ENCODE measurements at regions not wholly inside any gene's neighbourhood (a gene's known extent, or its start where the extent isn't known, plus 50 kb on each side); places are given as distances from the start of the nearest gene placed in this dataset.

DNA sequence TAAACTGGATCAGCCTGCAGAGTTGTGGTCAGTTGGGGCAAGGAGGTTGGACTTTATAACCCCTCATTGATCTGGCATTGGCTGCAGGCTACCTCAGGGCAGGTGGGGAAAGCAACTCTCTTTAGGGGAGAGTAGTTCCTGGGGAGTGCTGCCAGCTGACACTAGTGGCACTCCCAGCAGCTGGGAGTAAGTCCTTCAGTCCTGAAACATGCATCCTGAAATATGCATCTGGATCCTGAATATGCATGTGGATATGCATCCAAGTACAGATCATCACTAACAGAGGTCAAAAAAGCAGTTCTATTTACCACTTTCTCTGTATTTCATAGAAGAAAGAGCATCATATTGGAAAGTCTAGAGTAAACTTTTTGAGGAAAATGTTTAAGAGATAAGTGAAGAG is 350.8 kb downstream of the EPM2A start:
- no peak for DNase-seq (ENCODE audit: low read depth, low spot score)
- TF ChIP-seq EZH2 (IDR thresholded peaks at IDR 0.05) (no peak), POLR2AphosphoS5 (IDR thresholded peaks at IDR 0.05; ENCODE audit: borderline replicate concordance, low read depth, low read length) (no peak), FOXP2 (optimal IDR thresholded peaks at IDR 0.05; ENCODE audit: control extremely low read depth, extremely low read length, insufficient read depth) (no peak)

DNA sequence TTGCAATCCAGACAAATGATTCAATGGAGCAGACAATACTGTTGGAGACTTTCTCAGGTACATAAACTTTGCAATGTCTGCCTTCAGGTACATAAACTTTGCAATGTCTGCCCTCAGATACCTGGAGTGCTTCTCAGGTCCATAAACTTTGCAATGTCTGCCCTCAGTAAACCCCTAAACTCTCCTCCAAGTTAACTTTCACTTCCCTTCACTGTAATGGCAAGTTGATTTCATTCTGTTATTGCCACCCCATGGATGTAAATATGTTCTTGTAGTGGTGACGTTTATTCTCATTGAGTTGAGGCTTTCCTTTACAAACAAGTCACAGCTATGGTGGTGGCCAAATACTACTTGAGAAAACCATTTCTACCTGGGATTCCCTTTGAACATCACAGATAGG is 338.8 kb downstream of the EPM2A start:
- no peaks in the 10 kb centered on the region for H3K9me3 ChIP-seq (ENCODE audit: low read depth, low read length)
- no peaks in the 10 kb centered on the region for H3K36me3 ChIP-seq (ENCODE audit: insufficient read depth, low read length)
- no peak overlapping the region for H3K4me3 ChIP-seq
- no peak for TF ChIP-seq POLR2AphosphoS5 (IDR thresholded peaks at IDR 0.05; ENCODE audit: borderline replicate concordance, low read depth, low read length)
- no peak for TF ChIP-seq FOXP2 (optimal IDR thresholded peaks at IDR 0.05; ENCODE audit: control extremely low read depth, extremely low read length, insufficient read depth)
- TF ChIP-seq EZH2 (IDR thresholded peaks at IDR 0.05): no peak
- H3K27ac ChIP-seq: no peak overlapping the region
- DNase-seq (ENCODE audit: low read depth, low spot score): no peak
- no peak overlapping the region for H3K9ac ChIP-seq (ENCODE audit: insufficient read length)

More for the DNA sequence above, 350.8 kb downstream of the EPM2A start:
- no peak overlapping the region for H3K4me3 ChIP-seq
- no peaks in the 10 kb centered on the region for H3K36me3 ChIP-seq (ENCODE audit: insufficient read depth, low read length)
- no peaks in the 10 kb centered on the region for H3K9me3 ChIP-seq (ENCODE audit: low read depth, low read length)
- no peak overlapping the region for H3K27ac ChIP-seq
- H3K9ac ChIP-seq (ENCODE audit: insufficient read length): no peak overlapping the region

DNA sequence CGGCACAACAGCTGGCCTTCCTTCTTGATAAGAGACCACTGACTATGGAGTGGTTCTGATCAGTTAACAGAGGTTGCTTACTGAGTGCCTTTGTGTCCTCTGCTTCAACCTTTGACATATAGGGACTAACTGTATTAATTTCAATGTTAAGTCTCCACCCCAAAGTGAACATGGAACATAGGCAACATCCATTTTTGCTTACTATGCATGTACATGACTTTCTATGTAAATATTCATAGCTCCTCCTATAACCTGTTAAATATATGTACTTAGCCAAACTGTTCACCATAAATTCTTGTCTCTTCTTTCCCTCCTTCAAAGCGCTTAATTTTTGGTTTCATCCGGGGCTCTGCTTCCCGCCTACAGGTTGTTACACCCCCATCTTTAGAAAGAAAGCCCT is 334.8 kb downstream of the EPM2A start:
- no peaks in the 10 kb centered on the region for H3K9me3 ChIP-seq (ENCODE audit: low read depth, low read length)
- no peak overlapping the region for H3K27ac ChIP-seq
- no peaks in the 10 kb centered on the region for H3K36me3 ChIP-seq (ENCODE audit: insufficient read depth, low read length)
- DNase-seq (ENCODE audit: low read depth, low spot score): no peak
- H3K4me3 ChIP-seq: no peak overlapping the region
- H3K9ac ChIP-seq (ENCODE audit: insufficient read length): no peak overlapping the region
- TF ChIP-seq FOXP2 (optimal IDR thresholded peaks at IDR 0.05; ENCODE audit: control extremely low read depth, extremely low read length, insufficient read depth) (no peak), EZH2 (IDR thresholded peaks at IDR 0.05) (no peak), POLR2AphosphoS5 (IDR thresholded peaks at IDR 0.05; ENCODE audit: borderline replicate concordance, low read depth, low read length) (no peak)

DNA sequence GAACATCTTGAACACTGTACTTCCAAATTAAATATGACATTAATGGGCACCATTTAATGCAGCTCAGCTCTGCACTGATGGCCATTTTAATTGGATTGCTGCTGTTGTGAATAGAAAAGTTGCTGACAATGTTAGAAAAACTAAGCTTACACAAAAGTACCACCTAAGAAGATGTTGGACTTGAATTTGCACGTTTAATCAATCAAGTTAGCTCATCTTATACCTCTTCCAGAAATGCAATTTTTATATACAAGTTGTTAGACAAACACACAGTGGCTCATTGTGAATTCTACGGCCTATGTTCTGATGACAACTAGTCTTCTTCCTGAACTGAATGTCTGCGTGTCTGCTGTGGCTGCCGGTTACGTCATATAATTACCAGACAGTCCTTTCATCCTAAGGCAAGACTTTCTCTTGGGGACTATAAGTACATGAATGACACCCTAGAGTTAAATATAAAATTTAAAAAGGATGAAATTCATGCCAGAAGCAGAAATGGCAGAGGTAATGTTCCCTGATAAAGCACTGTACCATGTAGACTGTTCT is 330.2 kb downstream of the EPM2A start:
- H3K9me3 ChIP-seq (ENCODE audit: low read depth, low read length): no peaks in the 10 kb centered on the region
- H3K27ac ChIP-seq: no peak overlapping the region
- DNase-seq (ENCODE audit: low read depth, low spot score): no peak
- no peak for TF ChIP-seq EZH2 (IDR thresholded peaks at IDR 0.05)
- TF ChIP-seq FOXP2 (optimal IDR thresholded peaks at IDR 0.05; ENCODE audit: control extremely low read depth, extremely low read length, insufficient read depth): no peak
- no peak for TF ChIP-seq POLR2AphosphoS5 (IDR thresholded peaks at IDR 0.05; ENCODE audit: borderline replicate concordance, low read depth, low read length)
- H3K9ac ChIP-seq (ENCODE audit: insufficient read length): no peak overlapping the region
- no peaks in the 10 kb centered on the region for H3K36me3 ChIP-seq (ENCODE audit: insufficient read depth, low read length)
- H3K4me3 ChIP-seq: no peak overlapping the region

DNA sequence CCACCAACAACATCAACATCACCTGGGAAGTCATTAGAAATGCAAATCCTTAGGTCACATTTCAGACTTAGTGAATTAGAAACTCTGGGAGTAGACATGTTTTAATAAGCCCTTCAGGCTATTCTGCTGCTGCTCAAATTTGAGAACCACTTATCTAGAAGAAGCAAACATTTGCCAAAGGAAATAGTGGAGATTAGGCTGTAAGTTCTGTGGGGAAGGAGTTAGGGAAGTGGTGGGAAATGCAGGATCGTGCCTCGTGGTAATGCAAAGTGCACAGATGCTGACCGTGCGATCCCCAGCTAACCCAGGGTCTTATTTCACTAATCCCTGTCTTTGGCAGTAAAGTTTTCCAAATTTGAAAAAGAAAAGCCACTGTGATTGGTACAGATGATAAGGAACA is 328.5 kb downstream of the EPM2A start:
- H3K4me3 ChIP-seq: no peak overlapping the region
- H3K27ac ChIP-seq: no peak overlapping the region
- TF ChIP-seq FOXP2 (optimal IDR thresholded peaks at IDR 0.05; ENCODE audit: control extremely low read depth, extremely low read length, insufficient read depth) (no peak), EZH2 (IDR thresholded peaks at IDR 0.05) (no peak), POLR2AphosphoS5 (IDR thresholded peaks at IDR 0.05; ENCODE audit: borderline replicate concordance, low read depth, low read length) (no peak; the same call in 1 of the 2 replicates)

DNA sequence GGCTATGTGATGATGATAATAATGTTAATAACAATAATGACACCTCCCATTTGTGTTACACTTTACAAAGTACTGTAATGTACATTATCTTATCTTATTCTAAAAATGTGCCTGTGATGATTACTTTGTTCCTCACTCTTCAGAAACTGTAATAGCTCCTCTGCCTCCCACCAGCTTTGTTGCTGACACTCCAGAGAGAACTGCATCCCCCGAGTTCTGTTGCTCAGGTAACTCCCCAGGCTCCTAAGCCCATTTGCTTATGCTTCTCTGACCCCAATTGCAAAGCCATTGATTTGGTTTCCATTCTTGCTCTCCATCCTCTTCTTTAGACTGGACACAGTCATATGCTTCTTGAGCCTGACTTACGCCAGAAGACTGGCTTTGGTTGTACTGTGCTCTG is 319.7 kb downstream of the EPM2A start:
- TF ChIP-seq EZH2 (IDR thresholded peaks at IDR 0.05): no peak
- no peak for TF ChIP-seq FOXP2 (optimal IDR thresholded peaks at IDR 0.05; ENCODE audit: control extremely low read depth, extremely low read length, insufficient read depth)
- TF ChIP-seq POLR2AphosphoS5 (IDR thresholded peaks at IDR 0.05; ENCODE audit: borderline replicate concordance, low read depth, low read length): no peak
- Histone ChIP-seq H3K9ac (ENCODE audit: insufficient read length) (no peak overlapping the region), H3K36me3 (ENCODE audit: insufficient read depth, low read length) (no peaks in the 10 kb centered on the region), H3K4me3 (no peak overlapping the region), H3K9me3 (ENCODE audit: low read depth, low read length) (no peaks in the 10 kb centered on the region), H3K27ac (no peak overlapping the region)
- no peak for DNase-seq (ENCODE audit: low read depth, low spot score)

More for the DNA sequence above, 328.5 kb downstream of the EPM2A start:
- H3K36me3 ChIP-seq (ENCODE audit: insufficient read depth, low read length): no peaks in the 10 kb centered on the region
- no peaks in the 10 kb centered on the region for H3K9me3 ChIP-seq (ENCODE audit: low read depth, low read length)
- no peak overlapping the region for H3K9ac ChIP-seq (ENCODE audit: insufficient read length)
- DNase-seq (ENCODE audit: low read depth, low spot score): peak; percentile 34

DNA sequence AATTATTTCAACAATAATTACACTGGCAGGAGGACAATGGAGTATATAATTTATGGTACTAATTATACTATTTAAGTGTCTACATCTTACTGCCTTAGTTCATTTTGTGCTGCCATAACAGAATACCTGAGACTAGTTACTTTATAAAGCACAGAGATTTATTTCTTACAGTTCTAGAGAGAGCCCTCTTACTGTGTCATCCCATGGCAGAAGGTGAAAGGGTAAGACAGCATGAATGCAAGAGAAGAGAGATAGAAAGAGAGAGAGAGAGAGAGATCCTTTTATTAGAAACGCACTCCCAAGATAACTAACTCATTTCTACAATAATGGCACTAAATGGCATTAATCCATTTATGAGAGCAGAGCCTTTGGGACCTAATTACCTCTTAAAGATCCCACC is 314.7 kb downstream of the EPM2A start:
- H3K27ac ChIP-seq: no peak overlapping the region
- no peaks in the 10 kb centered on the region for H3K36me3 ChIP-seq (ENCODE audit: insufficient read depth, low read length)
- no peak for DNase-seq (ENCODE audit: low read depth, low spot score)
- no peak overlapping the region for H3K4me3 ChIP-seq
- TF ChIP-seq EZH2 (IDR thresholded peaks at IDR 0.05): no peak
- TF ChIP-seq FOXP2 (optimal IDR thresholded peaks at IDR 0.05; ENCODE audit: control extremely low read depth, extremely low read length, insufficient read depth): no peak
- TF ChIP-seq POLR2AphosphoS5 (IDR thresholded peaks at IDR 0.05; ENCODE audit: borderline replicate concordance, low read depth, low read length): no peak
- H3K9me3 ChIP-seq (ENCODE audit: low read depth, low read length): no peaks in the 10 kb centered on the region
- no peak overlapping the region for H3K9ac ChIP-seq (ENCODE audit: insufficient read length)

DNA sequence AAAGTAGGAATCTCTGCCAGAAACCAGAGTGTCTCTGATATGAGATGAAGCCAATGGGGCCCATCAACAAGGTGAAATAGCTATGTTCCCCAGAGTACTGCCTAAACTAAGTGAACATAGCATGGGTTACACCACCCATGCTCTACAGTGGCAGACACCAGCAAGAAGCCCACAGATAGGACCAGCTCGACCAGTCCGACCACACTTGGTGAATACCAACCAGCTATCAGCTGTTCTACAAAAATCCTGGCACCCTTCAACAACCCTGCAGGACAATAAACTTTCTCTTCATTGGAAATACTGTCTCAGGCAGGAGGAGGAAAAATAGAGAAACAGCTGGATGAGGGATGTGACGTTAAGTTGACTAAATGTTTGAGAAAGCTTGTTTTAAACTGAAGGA is 311.4 kb downstream of the EPM2A start:
- TF ChIP-seq POLR2AphosphoS5 (IDR thresholded peaks at IDR 0.05; ENCODE audit: borderline replicate concordance, low read depth, low read length): no peak
- no peak for TF ChIP-seq EZH2 (IDR thresholded peaks at IDR 0.05)
- no peak for TF ChIP-seq FOXP2 (optimal IDR thresholded peaks at IDR 0.05; ENCODE audit: control extremely low read depth, extremely low read length, insufficient read depth)
- Histone ChIP-seq H3K9me3 (ENCODE audit: low read depth, low read length) (no peaks in the 10 kb centered on the region), H3K9ac (ENCODE audit: insufficient read length) (no peak overlapping the region), H3K27ac (no peak overlapping the region), H3K36me3 (ENCODE audit: insufficient read depth, low read length) (no peaks in the 10 kb centered on the region), H3K4me3 (no peak overlapping the region)
- DNase-seq (ENCODE audit: low read depth, low spot score): no peak

DNA sequence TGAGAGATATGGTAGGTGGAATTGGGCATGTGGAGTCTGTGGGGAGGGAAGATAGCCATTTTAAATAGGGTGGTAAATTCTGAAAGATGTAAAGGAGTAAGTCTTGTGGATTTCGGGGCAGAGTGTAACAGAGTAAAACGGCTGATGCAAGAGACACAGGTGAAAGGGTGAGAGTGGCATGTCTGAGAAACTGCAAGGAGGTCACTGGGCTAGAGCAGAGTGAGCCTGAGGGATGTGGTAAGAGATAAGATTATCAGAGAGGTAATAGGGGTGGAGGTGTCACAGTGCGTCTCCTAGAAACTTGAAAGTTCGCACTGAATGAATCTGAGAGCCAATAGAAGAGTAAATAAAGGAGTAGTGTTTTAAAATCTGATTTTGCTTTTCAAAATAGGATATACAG is 308.1 kb downstream of the EPM2A start:
- no peak overlapping the region for H3K9ac ChIP-seq (ENCODE audit: insufficient read length)

More for the DNA sequence above, 308.1 kb downstream of the EPM2A start:
- TF ChIP-seq EZH2 (IDR thresholded peaks at IDR 0.05) (no peak), POLR2AphosphoS5 (IDR thresholded peaks at IDR 0.05; ENCODE audit: borderline replicate concordance, low read depth, low read length) (no peak), FOXP2 (optimal IDR thresholded peaks at IDR 0.05; ENCODE audit: control extremely low read depth, extremely low read length, insufficient read depth) (no peak)
- DNase-seq (ENCODE audit: low read depth, low spot score): no peak
- Histone ChIP-seq H3K27ac (no peak overlapping the region), H3K36me3 (ENCODE audit: insufficient read depth, low read length) (no peaks in the 10 kb centered on the region), H3K4me3 (no peak overlapping the region), H3K9me3 (ENCODE audit: low read depth, low read length) (no peaks in the 10 kb centered on the region)

Measured in SK-N-MC (cell line).